HepG2 (cell line): ENCODE measurements at regions not wholly inside any gene's neighbourhood (a gene's known extent, or its start where the extent isn't known, plus 50 kb on each side); places are given as distances from the start of the nearest gene placed in this dataset. TPM values are rescaled to one million over a fixed set of nuclear protein-coding genes. Genes with fewer than 3 reads are reported as not detected.

Experiments used
- CBX2 ChIP-seq, 2 experiments: fragments of 200-600 bp in 1 of 2; sonication (generic); formaldehyde crosslinking in 1 of 2; IDR thresholded peaks; 2 replicates each; pipeline versions ENCODE4 v1.7.0 to v1.8.1; 2018 to 2022; ENCODE audit warnings: low read depth in 2 of 2, low read length in 1 of 2, mild to moderate bottlenecking in 1 of 2, missing genetic modification reagents in 1 of 2
- GFI1 ChIP-seq: sonication (generic); formaldehyde crosslinking; IDR thresholded peaks from 2 replicates; pipeline ENCODE4 v1.5.0; 2020; ENCODE audit warnings: missing genetic modification reagents, mild to moderate bottlenecking, borderline replicate concordance
- GTF3A ChIP-seq: sonication (generic); formaldehyde crosslinking; conservative IDR thresholded peaks from 2 replicates; pipeline ENCODE4 v1.4.0; 2020; ENCODE audit warnings: mild to moderate bottlenecking, missing genetic modification reagents
- HMGXB4 ChIP-seq, 2 experiments: sonication (generic) in 1 of 2; formaldehyde crosslinking in 1 of 2; IDR thresholded peaks; 2 replicates each; pipeline versions ENCODE4 v1.4.0 to v1.6.1; 2018 to 2020; ENCODE audit warnings: missing genetic modification reagents in 2 of 2, borderline replicate concordance in 1 of 2, low read depth in 1 of 2, mild to moderate bottlenecking in 1 of 2, missing biosample characterization in 1 of 2
- HNRNPK ChIP-seq: fragments of 200-400 bp; formaldehyde crosslinking; IDR thresholded peaks from 2 replicates; pipeline ENCODE4 v1.6.1; 2018; ENCODE audit warnings: low read length, low read depth, moderate library complexity, mild to moderate bottlenecking; ENCODE audit not compliant: poor library complexity, severe bottlenecking
- NFE2L2 ChIP-seq: fragments of 150-350 bp; IDR thresholded peaks from 2 replicates; pipeline ENCODE4 v1.6.1; 2014; ENCODE audit warnings: low read length
- NKX3-1 ChIP-seq: sonication (generic); formaldehyde crosslinking; IDR thresholded peaks from 2 replicates; pipeline ENCODE4 v1.5.0; 2020; ENCODE audit warnings: missing genetic modification reagents
- TEAD2 ChIP-seq: sonication (generic); formaldehyde crosslinking; IDR thresholded peaks from 2 replicates; pipeline ENCODE4 v1.9.0; 2021; ENCODE audit warnings: missing genetic modification reagents
- ZNF562 ChIP-seq: sonication (generic); formaldehyde crosslinking; IDR thresholded peaks from 2 replicates; pipeline ENCODE4 v1.8.0; 2022; ENCODE audit warnings: missing genetic modification reagents, borderline replicate concordance
- ZUFSP ChIP-seq: sonication (generic); formaldehyde crosslinking; IDR thresholded peaks from 2 replicates; pipeline ENCODE4 v1.9.0; 2021; ENCODE audit warnings: missing genetic modification reagents, mild to moderate bottlenecking, borderline replicate concordance
- microRNA counts: library from miRNA; unstranded; fragments of <30 nt; microRNA quantifications from one replicate; lab custom pipeline; 2015
- microRNA-seq: library from miRNA; unstranded; fragments of <30 nt; microRNA quantifications from one replicate; pipeline ENCODE4, GENCODE V29; 2020
- small RNA-seq, 3 experiments: library from RNA; depleted of rRNA; stranded (forward); fragments of <200 nt; gene quantifications; one replicate each; pipeline ENCODE3, GENCODE V24; 2012; ENCODE audit warnings: low read depth in 2 of 3, low replicate concordance in 1 of 3; ENCODE audit not compliant: insufficient read length in 3 of 3, insufficient read depth in 2 of 3
- TF ChIP-seq, protein P1 (sequence below), 2 experiments: sonication (generic) in 1 of 2; formaldehyde crosslinking in 1 of 2; IDR thresholded peaks; 2 replicates each; pipeline versions ENCODE4 v1.5.1 to v1.6.1; 2011 to 2020; ENCODE audit warnings: borderline replicate concordance in 1 of 2, low read depth in 1 of 2, low read length in 1 of 2, mild to moderate bottlenecking in 1 of 2, missing genetic modification reagents in 1 of 2, moderate library complexity in 1 of 2

- TF ChIP-seq CBX2 (IDR thresholded peaks at IDR 0.05; ENCODE audit: low read depth, low read length) (no peak), CBX2 (CRISPR knock-in tag; IDR thresholded peaks at IDR 0.05; ENCODE audit: low read depth) (no peak), HNRNPK (no peak), TEAD2 (no peak), NFE2L2 (no peak), HMGXB4 (CRISPR knock-in tag; IDR thresholded peaks at IDR 0.05; ENCODE audit: borderline replicate concordance in 1 of 2, low read depth in 1 of 2) (no peak), GFI1 (no peak), NKX3-1 (CRISPR knock-in tag) (no peak), ZNF562 (CRISPR knock-in tag) (no peak), ZUFSP (no peak), GTF3A (no peak)
- TF ChIP-seq, protein P1, sequence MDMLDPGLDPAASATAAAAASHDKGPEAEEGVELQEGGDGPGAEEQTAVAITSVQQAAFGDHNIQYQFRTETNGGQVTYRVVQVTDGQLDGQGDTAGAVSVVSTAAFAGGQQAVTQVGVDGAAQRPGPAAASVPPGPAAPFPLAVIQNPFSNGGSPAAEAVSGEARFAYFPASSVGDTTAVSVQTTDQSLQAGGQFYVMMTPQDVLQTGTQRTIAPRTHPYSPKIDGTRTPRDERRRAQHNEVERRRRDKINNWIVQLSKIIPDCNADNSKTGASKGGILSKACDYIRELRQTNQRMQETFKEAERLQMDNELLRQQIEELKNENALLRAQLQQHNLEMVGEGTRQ (IDR thresholded peaks at IDR 0.05; ENCODE audit: low read depth, low read length): no peak
- TF ChIP-seq, protein P1 (CRISPR knock-in tag; IDR thresholded peaks at IDR 0.05; ENCODE audit: borderline replicate concordance): no peak
- TF ChIP-seq, all 625 proteins: peak for 0
Observed at GRCh38 chr10:14380746-14381145, 50.0 kb upstream of the FRMD4A start (continued).

MicroRNA genes in the stretch of these regions (microRNA counts, 767-probe panel; counts per million panel counts)
- not detected for microRNA hsa-miR-1265 (lab: Ali Mortazavi, UCI)

Small RNA genes in the stretch of these regions (microRNA-seq; reads per million reads assigned to microRNA genes)
- gene MIR1265 (not detected), gene MIR4293 (not detected)

Small RNA genes in the stretch of these regions (small RNA-seq; reads per million reads assigned to genes)
- gene MIR1265 (0 reads per million in 3 experiments), gene MIR4293 (0 reads per million in 3 experiments)
